ENCODE measurements at regions not wholly inside any gene's neighbourhood (a gene's known extent, or its start where the extent isn't known, plus 50 kb on each side); places are given as distances from the start of the nearest gene placed in this dataset.

- no peak for DNase-seq
Measured at GRCh38 chr19:5234412-5234811, 106.2 kb downstream of the PTPRS start.

DNA sequence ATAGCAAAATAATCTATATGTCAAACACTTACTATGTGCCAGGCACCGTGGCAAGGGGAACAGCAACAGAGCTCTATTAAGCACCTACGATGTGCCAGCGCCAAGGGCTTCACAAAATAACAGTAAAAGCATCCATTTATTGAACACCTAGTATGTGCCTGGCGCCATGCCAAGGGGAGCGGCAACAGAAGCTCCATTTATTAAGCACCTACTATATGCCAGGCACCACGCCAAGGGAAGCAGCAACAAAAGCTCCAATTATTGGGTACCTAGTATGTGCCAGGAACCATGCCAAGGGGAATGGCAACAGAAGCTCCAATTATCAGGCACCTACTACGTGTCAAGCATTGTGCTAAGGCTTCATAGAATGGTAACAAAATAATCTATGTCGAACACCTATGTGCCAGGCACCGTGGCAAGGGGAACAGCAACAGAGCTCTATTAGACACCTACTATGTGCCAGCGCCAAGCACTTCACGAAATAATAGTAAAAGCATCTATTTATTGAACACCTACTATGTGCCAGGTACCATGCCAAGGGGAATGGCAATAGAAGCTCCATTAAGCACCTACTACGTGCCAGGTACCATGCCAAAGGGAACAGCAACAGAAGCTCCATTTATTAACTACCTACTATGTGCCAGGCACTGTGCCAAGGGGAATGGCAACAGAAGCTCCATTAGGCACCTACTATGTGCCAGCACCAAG lies 107.7 kb downstream of the PTPRS start:
- no peak for DNase-seq

- no peak for DNase-seq
Measured at GRCh38 chr19:5231857-5232678, 108.5 kb downstream of the PTPRS start.

- DNase-seq = no peak
Measured at GRCh38 chr19:5230730-5231555, 109.7 kb downstream of the PTPRS start.

DNA sequence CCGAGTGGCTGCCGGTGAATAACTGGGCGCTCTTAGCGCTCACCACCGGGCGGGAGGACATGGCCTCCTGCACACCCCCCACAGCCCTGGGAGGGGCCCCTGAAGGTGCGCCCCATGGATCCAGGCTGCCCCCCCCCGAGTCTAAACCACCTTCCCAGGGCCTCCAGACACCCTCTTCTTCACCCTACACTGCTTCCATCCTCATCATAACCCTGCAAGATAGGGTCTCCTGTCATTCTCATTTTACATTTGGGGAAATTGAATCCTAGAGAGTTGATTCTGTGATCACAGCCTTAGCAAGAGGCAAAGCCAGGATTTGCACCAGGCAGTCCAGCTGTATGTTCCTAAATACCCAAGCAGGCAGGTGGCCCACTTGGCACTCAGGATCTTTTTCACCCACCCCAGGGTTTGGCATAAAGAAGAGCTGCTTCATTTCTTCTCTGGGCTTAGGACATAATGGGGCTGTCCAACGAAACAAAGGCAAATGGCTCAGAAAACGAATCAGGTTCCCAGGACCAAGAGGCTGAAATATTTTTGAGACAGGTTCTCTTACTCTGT lies 110.8 kb downstream of the PTPRS start:
- no peak for DNase-seq

GRCh38 chr19:5228932-5229777 lies 111.5 kb downstream of the PTPRS start:
- no peak for DNase-seq

GRCh38 chr19:5228490-5228889 lies 112.1 kb downstream of the PTPRS start:
- no peak for DNase-seq

- DNase-seq = peak; percentile 40
Measured at GRCh38 chr19:5225486-5226345, 114.9 kb downstream of the PTPRS start.

- DNase-seq = no peak
Measured at GRCh38 chr19:5224480-5224879, 116.1 kb downstream of the PTPRS start.

GRCh38 chr19:5222821-5223321 lies 117.7 kb downstream of the PTPRS start:
- no peak for DNase-seq

- no peak for DNase-seq
Measured at GRCh38 chr19:5222178-5222577, 118.4 kb downstream of the PTPRS start.

- no peak for DNase-seq
Measured at GRCh38 chr19:5220866-5221265, 119.7 kb downstream of the PTPRS start.

GRCh38 chr19:5220361-5220760 lies 120.3 kb downstream of the PTPRS start:
- no peak for DNase-seq

DNA sequence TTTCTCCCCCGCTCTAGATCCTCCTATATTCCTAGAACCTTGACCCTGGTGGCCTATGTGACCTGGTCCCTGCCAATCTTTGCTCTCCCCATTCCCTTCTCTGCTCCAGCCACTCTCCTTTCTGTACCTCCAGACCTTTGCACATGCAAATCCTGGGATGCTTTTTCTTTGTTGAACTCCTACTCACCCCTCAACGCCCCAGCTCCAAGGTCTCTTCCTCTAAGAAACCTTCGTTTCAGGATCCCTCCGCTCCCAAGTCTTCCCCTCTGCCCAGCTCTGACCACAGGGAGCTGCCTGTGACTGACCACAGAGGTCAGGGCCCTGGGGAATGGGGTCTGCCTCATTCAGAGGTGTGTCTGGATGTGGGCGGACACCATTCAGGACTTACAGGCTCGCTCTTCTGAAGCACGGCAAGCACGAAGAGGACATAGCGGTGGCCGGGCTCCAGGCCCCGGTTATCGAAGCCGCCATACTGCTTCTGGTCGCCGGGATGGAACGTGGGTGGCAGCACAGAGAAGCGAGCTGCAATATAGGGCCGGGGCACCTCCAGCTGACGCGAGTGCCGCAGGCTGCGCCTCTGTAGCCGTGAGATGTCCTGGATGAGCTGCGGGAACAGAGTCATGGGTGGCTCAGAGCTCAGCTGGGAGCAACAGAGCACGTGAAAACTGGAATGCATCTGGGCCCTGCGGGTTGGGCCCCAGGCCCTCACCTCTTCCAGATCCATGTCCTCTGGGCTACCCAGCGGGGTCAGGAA lies 120.9 kb downstream of the PTPRS start:
- no peak for DNase-seq

DNA sequence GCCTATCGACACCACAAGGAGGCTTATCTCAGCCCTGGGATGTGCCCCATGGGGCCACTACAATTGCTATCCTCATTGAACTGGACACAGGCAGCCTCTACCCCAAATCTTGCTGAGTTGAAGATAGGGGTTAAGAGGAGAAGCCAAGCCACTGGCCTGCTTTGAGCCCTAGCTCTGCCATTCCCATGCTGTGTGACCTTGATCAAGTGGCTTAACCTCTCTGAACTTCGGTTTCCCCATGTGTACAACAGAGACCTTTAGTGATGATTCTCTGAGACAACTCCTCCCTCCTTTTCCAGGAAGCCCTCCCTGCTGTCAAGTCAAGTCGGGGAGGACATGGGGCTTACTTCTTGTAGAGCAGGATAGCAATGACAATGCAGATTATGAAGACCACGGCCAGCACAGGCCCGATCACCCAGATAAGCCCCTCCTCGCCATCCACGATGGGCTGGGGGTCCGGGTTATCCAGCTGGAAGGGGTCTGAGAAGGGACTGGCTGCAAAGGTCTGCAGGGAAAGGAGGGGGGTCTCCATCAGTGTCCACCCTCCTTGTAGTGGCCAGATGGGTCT lies 121.6 kb downstream of the PTPRS start:
- no peak for DNase-seq

DNA sequence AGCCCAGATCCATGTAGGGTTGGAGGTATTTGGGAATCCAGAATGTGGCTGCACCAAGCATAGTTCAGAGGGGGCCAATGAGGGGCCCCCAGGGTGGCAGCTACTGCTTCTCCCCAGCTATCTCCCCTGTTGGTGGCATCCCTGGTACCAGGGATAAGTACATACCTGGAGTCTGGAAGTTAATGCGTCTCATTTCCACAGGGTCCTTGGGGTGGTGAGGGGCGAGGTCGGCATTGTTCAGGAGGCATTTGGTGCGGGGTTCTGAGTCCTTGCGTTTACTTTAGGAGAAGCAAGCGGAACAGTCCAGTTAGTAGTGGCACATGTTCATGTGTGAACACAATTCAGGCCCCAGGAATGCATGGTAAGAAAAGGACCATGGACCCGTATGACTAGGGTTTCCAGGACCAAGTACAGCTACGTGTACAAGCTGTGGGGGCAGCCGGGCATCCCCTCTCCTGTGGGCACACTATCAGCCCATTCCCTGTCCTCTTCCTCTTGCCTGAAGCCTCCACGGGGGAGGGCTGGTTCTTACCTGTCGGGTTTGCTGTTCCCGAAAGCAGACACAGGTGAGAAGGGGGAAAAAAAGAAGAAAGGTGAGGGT lies 122.3 kb downstream of the PTPRS start:
- DNase-seq = no peak

GRCh38 chr19:5217171-5217570 lies 123.4 kb downstream of the PTPRS start:
- DNase-seq = no peak

DNA sequence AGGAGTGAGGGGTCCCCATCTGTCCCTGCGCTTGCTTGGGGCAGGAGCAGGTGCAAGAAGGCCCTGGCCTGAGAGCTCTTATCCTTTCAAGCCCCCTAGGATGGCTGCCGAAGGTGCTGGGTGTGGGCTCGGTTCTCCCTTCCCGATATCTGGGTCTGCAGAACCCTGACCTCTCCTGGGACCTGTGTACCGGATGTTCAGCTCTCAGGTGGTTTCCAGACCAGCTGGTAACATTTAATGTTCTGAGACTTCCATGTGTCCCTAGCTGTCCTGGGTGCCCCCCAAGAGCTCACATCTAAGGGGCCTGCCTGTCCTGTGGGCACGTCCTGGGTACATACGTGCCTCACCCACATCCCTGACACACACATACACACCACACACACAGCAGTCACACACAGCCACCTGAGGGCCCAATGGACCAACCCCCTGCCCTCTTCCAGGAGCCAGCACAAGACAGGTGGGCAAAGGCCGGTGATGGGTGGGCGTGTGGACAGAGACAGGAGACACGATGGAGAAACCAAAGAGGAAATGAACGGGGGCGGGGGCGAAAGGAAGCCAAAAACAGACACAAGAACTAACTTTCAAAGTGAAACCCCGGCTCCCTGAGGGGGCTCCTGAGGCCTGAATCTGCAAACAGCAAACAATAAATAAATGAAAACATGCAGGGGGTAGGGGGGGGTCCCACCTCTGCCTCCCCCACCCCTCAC lies 124.3 kb downstream of the PTPRS start:
- DNase-seq = no peak

- DNase-seq = no peak
Measured at GRCh38 chr19:5215431-5215830, 125.2 kb downstream of the PTPRS start.
